ENCODE measurements at regions not wholly inside any gene's neighbourhood (a gene's known extent, or its start where the extent isn't known, plus 50 kb on each side); places are given as distances from the start of the nearest gene placed in this dataset.

- no peak for DNase-seq
Measured at GRCh38 chr21:41671212-41671762, 95.6 kb downstream of the RIPK4 start.

- DNase-seq = no peak
Measured at GRCh38 chr21:41670056-41670805, 96.6 kb downstream of the RIPK4 start.

GRCh38 chr21:41669533-41669830 is 97.4 kb downstream of the RIPK4 start:
- no peak for DNase-seq

GRCh38 chr21:41668686-41669532 is 97.9 kb downstream of the RIPK4 start:
- no peak for DNase-seq

GRCh38 chr21:41668051-41668541 is 98.8 kb downstream of the RIPK4 start:
- no peak for DNase-seq

- DNase-seq = no peak
Measured at GRCh38 chr21:41667136-41667535, 99.7 kb downstream of the RIPK4 start.

- no peak for DNase-seq
Measured at GRCh38 chr21:41666641-41667081, 100.2 kb downstream of the RIPK4 start.

GRCh38 chr21:41665766-41666595 is 100.9 kb downstream of the RIPK4 start:
- no peak for DNase-seq

GRCh38 chr21:41664881-41665765 is 101.7 kb downstream of the RIPK4 start:
- DNase-seq = no peak

- no peak for DNase-seq
Measured at GRCh38 chr21:41663805-41664788, 102.8 kb downstream of the RIPK4 start.

GRCh38 chr21:41662761-41663160 is 104.1 kb downstream of the RIPK4 start:
- no peak for DNase-seq

GRCh38 chr21:41662161-41662560 is 104.7 kb downstream of the RIPK4 start:
- DNase-seq = no peak

GRCh38 chr21:41660748-41661147 is 106.1 kb downstream of the RIPK4 start:
- DNase-seq = no peak

- no peak for DNase-seq
Measured at GRCh38 chr21:41659791-41660560, 106.9 kb downstream of the RIPK4 start.

- DNase-seq = no peak
Measured at GRCh38 chr21:41656946-41657525, 109.8 kb downstream of the RIPK4 start.

- no peak for DNase-seq
Measured at GRCh38 chr21:41655259-41655658, 111.6 kb downstream of the RIPK4 start.

GRCh38 chr21:41653954-41654491 is 112.8 kb downstream of the RIPK4 start:
- no peak for DNase-seq

- no peak for DNase-seq
Measured at GRCh38 chr21:41653243-41653953, 113.5 kb downstream of the RIPK4 start.
